Endodermal cell (in vitro differentiated cells): ENCODE measurements at regions not wholly inside any gene's neighbourhood (a gene's known extent, or its start where the extent isn't known, plus 50 kb on each side); places are given as distances from the start of the nearest gene placed in this dataset.

ENCODE experiments used
- DNase-seq: peaks from one replicate; pipeline ENCODE4 v3.0.0-alpha.2; 2017
- H3K27ac ChIP-seq: 2 replicates; pipeline ENCODE4 v1.5.1; 2013; ENCODE audit warnings: mild to moderate bottlenecking, low read depth, low read length, moderate library complexity
- H3K27me3 ChIP-seq: 2 replicates; pipeline ENCODE4 v1.6.1; 2013; ENCODE audit warnings: mild to moderate bottlenecking, low read length, moderate library complexity; ENCODE audit not compliant: insufficient read depth, control insufficient read depth, poor library complexity, severe bottlenecking
- H3K36me3 ChIP-seq: 2 replicates; pipeline ENCODE4 v1.7.0; 2013; ENCODE audit warnings: mild to moderate bottlenecking, low read length, moderate library complexity; ENCODE audit not compliant: control insufficient read depth, insufficient read depth
- H3K4me1 ChIP-seq: one replicate; pipeline ENCODE4 v1.7.0; 2013; ENCODE audit warnings: low read length; ENCODE audit not compliant: control insufficient read depth, insufficient read depth
- H3K4me3 ChIP-seq: 2 replicates; pipeline ENCODE4 v1.5.1; 2013; ENCODE audit warnings: mild to moderate bottlenecking, low read length, moderate library complexity
- H3K9ac ChIP-seq: 2 replicates; pipeline ENCODE4 v1.6.1; 2013; ENCODE audit warnings: mild to moderate bottlenecking, low read length, moderate library complexity; ENCODE audit not compliant: poor library complexity, severe bottlenecking; ENCODE audit errors: extremely low read depth
- H3K9me3 ChIP-seq: 2 replicates; pipeline ENCODE4 v1.6.1; 2013; ENCODE audit warnings: mild to moderate bottlenecking, low read length, moderate library complexity; ENCODE audit not compliant: control insufficient read depth
- H3K27ac Mint-ChIP-seq: 2 replicates; pipeline ENCODE4 v1.8.0; 2020; ENCODE audit warnings: mixed read lengths
- H3K27me3 Mint-ChIP-seq: 2 replicates; pipeline ENCODE4 v1.8.0; 2021; ENCODE audit warnings: mild to moderate bottlenecking, mixed read lengths; ENCODE audit not compliant: insufficient read depth
- H3K36me3 Mint-ChIP-seq: 2 replicates; pipeline ENCODE4 v1.8.0; 2020; ENCODE audit warnings: low read depth, mixed read lengths
- H3K4me1 Mint-ChIP-seq: 2 replicates; pipeline ENCODE4 v1.8.0; 2020; ENCODE audit warnings: mixed read lengths
- H3K4me3 Mint-ChIP-seq: 2 replicates; pipeline ENCODE4 v1.8.0; 2020; ENCODE audit warnings: mild to moderate bottlenecking, moderate library complexity, mixed read lengths
- H3K9me3 Mint-ChIP-seq: 2 replicates; pipeline ENCODE4 v1.8.0; 2020; ENCODE audit warnings: mild to moderate bottlenecking, mixed read lengths
- WGBS, 2 experiments: methylation state at CpG; one replicate each; pipeline versions ENCODE4 v1.1.5 to v1.1.7; 2013; ENCODE audit warnings: missing lambda C conversion rate in 2 of 2, mixed read lengths in 1 of 2; ENCODE audit not compliant: insufficient coverage in 1 of 2, insufficient read length in 1 of 2; 5-methylcytosine and 5-hydroxymethylcytosine counted together
- TF ChIP-seq, protein P1 (sequence below): fragments of 200-600 bp; sonication (generic); conservative IDR thresholded peaks from 2 replicates; pipeline ENCODE4 v1.5.0; 2021; ENCODE audit warnings: antibody characterized with exemption, mild to moderate bottlenecking

DNA sequence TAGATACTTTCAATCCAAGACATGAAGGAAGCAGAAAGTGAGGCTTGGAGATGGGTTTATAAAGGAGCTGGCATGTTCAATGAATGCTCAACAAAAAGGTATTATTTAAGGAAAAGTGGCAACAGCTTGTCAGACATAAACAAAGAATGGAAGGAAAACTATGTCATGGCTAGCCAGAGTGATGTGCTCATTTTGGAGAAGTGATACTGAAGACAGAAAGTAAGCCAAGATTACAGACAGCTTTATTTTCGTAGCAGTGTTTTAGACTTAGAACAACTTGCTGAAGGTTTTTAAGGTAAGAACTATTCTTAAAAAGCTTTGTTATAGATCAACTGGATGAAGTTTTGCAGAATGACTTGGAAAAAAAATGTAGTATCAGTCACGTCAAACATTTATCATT, 160.5 kb upstream of the FERD3L start:
- Histone ChIP-seq H3K27ac (no peak overlapping the region), H3K4me1 (peaks cover 3% of the 10 kb centered on the region), H3K4me3 (no peak overlapping the region), H3K9ac (no peak overlapping the region), H3K36me3 (no peaks in the 10 kb centered on the region), H3K27me3 (no peaks in the 10 kb centered on the region), H3K9me3 (no peaks in the 10 kb centered on the region)
- Mint-ChIP-seq H3K36me3 (no peaks in the 10 kb centered on the region), H3K4me1 (peaks cover 28% of the 10 kb centered on the region), H3K27me3 (peaks cover 6% of the 10 kb centered on the region), H3K9me3 (no peaks in the 10 kb centered on the region), H3K4me3 (no peak overlapping the region), H3K27ac (no peak overlapping the region)
- WGBS, 2 experiments, result 88 to 100% methylated on average over 1 to 2 of the region's 2 CpGs
- DNase-seq, result no peak
- TF ChIP-seq, protein P1, sequence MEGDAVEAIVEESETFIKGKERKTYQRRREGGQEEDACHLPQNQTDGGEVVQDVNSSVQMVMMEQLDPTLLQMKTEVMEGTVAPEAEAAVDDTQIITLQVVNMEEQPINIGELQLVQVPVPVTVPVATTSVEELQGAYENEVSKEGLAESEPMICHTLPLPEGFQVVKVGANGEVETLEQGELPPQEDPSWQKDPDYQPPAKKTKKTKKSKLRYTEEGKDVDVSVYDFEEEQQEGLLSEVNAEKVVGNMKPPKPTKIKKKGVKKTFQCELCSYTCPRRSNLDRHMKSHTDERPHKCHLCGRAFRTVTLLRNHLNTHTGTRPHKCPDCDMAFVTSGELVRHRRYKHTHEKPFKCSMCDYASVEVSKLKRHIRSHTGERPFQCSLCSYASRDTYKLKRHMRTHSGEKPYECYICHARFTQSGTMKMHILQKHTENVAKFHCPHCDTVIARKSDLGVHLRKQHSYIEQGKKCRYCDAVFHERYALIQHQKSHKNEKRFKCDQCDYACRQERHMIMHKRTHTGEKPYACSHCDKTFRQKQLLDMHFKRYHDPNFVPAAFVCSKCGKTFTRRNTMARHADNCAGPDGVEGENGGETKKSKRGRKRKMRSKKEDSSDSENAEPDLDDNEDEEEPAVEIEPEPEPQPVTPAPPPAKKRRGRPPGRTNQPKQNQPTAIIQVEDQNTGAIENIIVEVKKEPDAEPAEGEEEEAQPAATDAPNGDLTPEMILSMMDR, result no peak

DNA sequence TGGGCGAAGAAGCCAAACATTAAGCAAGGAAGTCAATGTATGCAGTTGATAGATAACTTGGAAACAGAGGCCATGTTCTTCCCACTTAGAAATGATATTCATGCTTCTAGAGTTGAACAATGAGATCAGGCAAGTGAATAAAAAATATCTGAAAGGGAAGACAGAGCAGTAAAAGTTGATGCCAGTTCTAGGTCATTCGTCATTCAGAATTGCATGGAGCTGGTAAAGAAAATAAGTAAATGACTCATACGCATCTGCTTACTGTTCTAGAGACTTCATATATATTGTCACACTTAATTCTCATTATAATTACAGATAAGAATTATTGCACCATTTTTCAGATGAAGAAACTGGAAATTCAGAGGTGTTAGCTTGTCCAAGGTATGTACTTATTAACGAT, 158.9 kb upstream of the FERD3L start:
- H3K27ac Mint-ChIP-seq, result no peak overlapping the region
- Histone ChIP-seq H3K27me3 (no peaks in the 10 kb centered on the region), H3K4me3 (no peak overlapping the region), H3K27ac (no peak overlapping the region), H3K36me3 (no peaks in the 10 kb centered on the region), H3K4me1 (peaks cover 6% of the 10 kb centered on the region), H3K9ac (no peak overlapping the region), H3K9me3 (no peaks in the 10 kb centered on the region)
- H3K4me1 Mint-ChIP-seq, result peaks cover 42% of the 10 kb centered on the region
- TF ChIP-seq, protein P1, result no peak
- WGBS, 2 experiments, result 88 to 100% methylated on average over 1 to 4 of the region's 4 CpGs
- H3K4me3 Mint-ChIP-seq, result no peak overlapping the region
- peaks cover 6% of the 10 kb centered on the region for H3K27me3 Mint-ChIP-seq
- DNase-seq, result no peak
- no peaks in the 10 kb centered on the region for H3K9me3 Mint-ChIP-seq
- H3K36me3 Mint-ChIP-seq, result no peaks in the 10 kb centered on the region

DNA sequence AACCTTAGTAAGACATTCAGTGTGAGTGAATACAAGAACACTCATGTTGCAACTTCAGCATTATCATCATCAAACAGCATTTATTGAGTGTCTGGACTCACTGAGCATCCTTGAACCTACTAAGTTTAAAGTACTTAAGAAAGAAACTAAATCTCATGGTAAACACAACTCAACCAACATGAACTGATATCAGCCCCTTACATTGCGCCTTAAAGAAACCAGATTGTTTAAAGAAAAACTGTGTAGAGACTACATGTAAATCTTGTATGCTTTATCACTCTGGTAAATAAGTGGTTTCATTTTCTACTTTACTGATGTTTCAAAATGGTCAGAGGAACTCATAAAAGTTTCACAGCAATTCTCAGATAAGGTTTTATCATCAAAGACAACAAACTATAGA, 157.5 kb upstream of the FERD3L start:
- H3K27ac Mint-ChIP-seq, result no peak overlapping the region
- 67 to 92% methylated on average over 1 of the region's 1 CpG for WGBS, 2 experiments
- Histone ChIP-seq H3K9ac (no peak overlapping the region), H3K4me1 (peaks cover 6% of the 10 kb centered on the region), H3K9me3 (no peaks in the 10 kb centered on the region), H3K27ac (no peak overlapping the region), H3K4me3 (no peak overlapping the region), H3K27me3 (no peaks in the 10 kb centered on the region), H3K36me3 (no peaks in the 10 kb centered on the region)
- no peak for DNase-seq
- H3K36me3 Mint-ChIP-seq, result no peaks in the 10 kb centered on the region
- no peaks in the 10 kb centered on the region for H3K9me3 Mint-ChIP-seq
- H3K4me3 Mint-ChIP-seq, result no peak overlapping the region
- H3K4me1 Mint-ChIP-seq, result peaks cover 43% of the 10 kb centered on the region
- TF ChIP-seq, protein P1, result no peak
- H3K27me3 Mint-ChIP-seq, result peaks cover 6% of the 10 kb centered on the region
